ENCODE measurements at regions not wholly inside any gene's neighbourhood (a gene's known extent, or its start where the extent isn't known, plus 50 kb on each side); places are given as distances from the start of the nearest gene placed in this dataset.

DNA sequence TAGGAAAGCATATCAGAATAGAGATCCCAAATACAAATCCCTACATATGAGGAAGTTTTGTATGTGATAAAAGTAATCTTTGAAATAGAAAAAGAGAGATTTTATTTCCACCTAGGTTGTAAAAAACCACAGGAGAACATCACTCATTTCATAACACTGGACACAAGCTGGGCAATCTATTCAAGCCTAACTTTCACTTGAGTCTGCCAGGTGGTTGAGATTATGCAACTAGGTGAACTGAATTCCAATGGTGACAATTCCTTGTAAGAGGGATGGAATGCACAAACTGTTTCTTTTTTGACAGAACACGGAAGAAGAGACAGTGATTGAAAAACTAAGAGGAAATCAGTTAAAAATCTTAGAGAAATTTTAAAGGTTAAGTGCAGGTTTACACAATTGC is 619.6 kb upstream of the TMEFF2 start:
- TF ChIP-seq, protein P1, sequence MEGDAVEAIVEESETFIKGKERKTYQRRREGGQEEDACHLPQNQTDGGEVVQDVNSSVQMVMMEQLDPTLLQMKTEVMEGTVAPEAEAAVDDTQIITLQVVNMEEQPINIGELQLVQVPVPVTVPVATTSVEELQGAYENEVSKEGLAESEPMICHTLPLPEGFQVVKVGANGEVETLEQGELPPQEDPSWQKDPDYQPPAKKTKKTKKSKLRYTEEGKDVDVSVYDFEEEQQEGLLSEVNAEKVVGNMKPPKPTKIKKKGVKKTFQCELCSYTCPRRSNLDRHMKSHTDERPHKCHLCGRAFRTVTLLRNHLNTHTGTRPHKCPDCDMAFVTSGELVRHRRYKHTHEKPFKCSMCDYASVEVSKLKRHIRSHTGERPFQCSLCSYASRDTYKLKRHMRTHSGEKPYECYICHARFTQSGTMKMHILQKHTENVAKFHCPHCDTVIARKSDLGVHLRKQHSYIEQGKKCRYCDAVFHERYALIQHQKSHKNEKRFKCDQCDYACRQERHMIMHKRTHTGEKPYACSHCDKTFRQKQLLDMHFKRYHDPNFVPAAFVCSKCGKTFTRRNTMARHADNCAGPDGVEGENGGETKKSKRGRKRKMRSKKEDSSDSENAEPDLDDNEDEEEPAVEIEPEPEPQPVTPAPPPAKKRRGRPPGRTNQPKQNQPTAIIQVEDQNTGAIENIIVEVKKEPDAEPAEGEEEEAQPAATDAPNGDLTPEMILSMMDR (conservative IDR thresholded peaks at IDR 0.05; ENCODE audit: low read depth, low read length) = no peak
- no peak for TF ChIP-seq EZH2 (IDR thresholded peaks at IDR 0.05; ENCODE audit: low read length, unreplicated experiment)
- no peak for TF ChIP-seq EZH2phosphoT487 (IDR thresholded peaks at IDR 0.05; ENCODE audit: borderline replicate concordance, low read length)
